Caco-2 (cell line): ENCODE measurements at regions not wholly inside any gene's neighbourhood (a gene's known extent, or its start where the extent isn't known, plus 50 kb on each side); places are given as distances from the start of the nearest gene placed in this dataset.

Experiments
- BruUV-seq: library from RNA; stranded (reverse); fragments of 400-500 nt; replicated peaks from 2 replicates; lab custom pipeline; 2021; lab: Mats Ljungman, UMichigan
- CTCF ChIA-PET: fragments of 300-600 bp; sonication (Branson Sonifier 250); formaldehyde crosslinking; loops from one replicate; lab custom pipeline; 2022; ENCODE audit warnings: antibody characterized with exemption; lab: Charles Lee
- POLR2A ChIA-PET: fragments of 300-600 bp; sonication (Branson Sonifier 250); formaldehyde crosslinking; loops from one replicate; lab custom pipeline; 2022; ENCODE audit warnings: antibody characterized with exemption; lab: Charles Lee
- DNase-seq, 2 experiments: peaks; one replicate each; pipeline versions ENCODE4 v3.0.0 to v3.0.0-alpha.2; 2020 to 2022
- H3K27me3 ChIP-seq: replicated peaks from 2 replicates; pipeline ENCODE4 v1.6.0; 2011; ENCODE audit warnings: low read length; ENCODE audit not compliant: control insufficient read depth, insufficient read depth
- H3K36me3 ChIP-seq: 2 replicates; pipeline ENCODE4 v1.5.1; 2011; ENCODE audit warnings: low read length; ENCODE audit not compliant: control insufficient read depth, insufficient read depth
- H3K4me1 ChIP-seq: fragments of 250-450 bp; sonication (Bioruptor Pico); 2 replicates; pipeline ENCODE4 v1.5.1; 2020; ENCODE audit warnings: mild to moderate bottlenecking
- H3K4me3 ChIP-seq: 2 replicates; pipeline ENCODE4 v1.5.1; 2011; ENCODE audit warnings: low read depth, mild to moderate bottlenecking, control low read depth, low read length
- H3K9me3 ChIP-seq: fragments of 250-450 bp; sonication (Bioruptor Pico); 2 replicates; pipeline ENCODE4 v1.5.1; 2020; ENCODE audit warnings: mild to moderate bottlenecking, moderate library complexity
- H3K27ac Mint-ChIP-seq: one replicate; pipeline ENCODE4 v1.8.0; 2022; ENCODE audit warnings: mixed read lengths; ENCODE audit not compliant: unreplicated experiment
- H3K27me3 Mint-ChIP-seq: one replicate; pipeline ENCODE4 v1.8.0; 2022; ENCODE audit warnings: mixed read lengths; ENCODE audit not compliant: insufficient read depth, unreplicated experiment
- H3K36me3 Mint-ChIP-seq: one replicate; pipeline ENCODE4 v1.8.0; 2022; ENCODE audit warnings: mild to moderate bottlenecking, mixed read lengths; ENCODE audit not compliant: insufficient read depth, unreplicated experiment
- H3K4me1 Mint-ChIP-seq: one replicate; pipeline ENCODE4 v1.8.0; 2022; ENCODE audit warnings: low read depth, mixed read lengths; ENCODE audit not compliant: unreplicated experiment
- H3K4me3 Mint-ChIP-seq: one replicate; pipeline ENCODE4 v1.8.0; 2022; ENCODE audit warnings: mild to moderate bottlenecking, moderate library complexity, mixed read lengths; ENCODE audit not compliant: unreplicated experiment
- H3K9me3 Mint-ChIP-seq: one replicate; pipeline ENCODE4 v1.8.0; 2022; ENCODE audit warnings: mixed read lengths; ENCODE audit not compliant: unreplicated experiment
- CTCF ChIP-seq, 2 experiments: fragments of 200-600 bp in 1 of 2; IDR thresholded peaks; 1 replicate in 1 of 2; 2 replicates in 1 of 2; pipeline versions ENCODE4 v1.5.1 to v1.8.0; 2011 to 2022; ENCODE audit warnings: antibody characterized with exemption in 1 of 2, control low read depth in 1 of 2, inconsistent platforms in 1 of 2, low read depth in 1 of 2, low read length in 1 of 2, mild to moderate bottlenecking in 1 of 2, moderate library complexity in 1 of 2; ENCODE audit not compliant: insufficient read depth in 1 of 2, severe bottlenecking in 1 of 2, unreplicated experiment in 1 of 2
- intact Hi-C: fragments of 100-400 bp; cut with micrococcal nuclease; formaldehyde crosslinking; loops from one replicate; pipeline ENCODE4 v1.10.0; 2022; ENCODE audit not compliant: unreplicated experiment

- DNase-seq, result no peak
- Mint-ChIP-seq H3K4me3 (no peak overlapping the region), H3K9me3 (no peaks in the 10 kb centered on the region), H3K27me3 (no peaks in the 10 kb centered on the region), H3K4me1 (no peaks in the 10 kb centered on the region), H3K36me3 (no peaks in the 10 kb centered on the region), H3K27ac (no peak overlapping the region)
- no TSS peak for BruUV-seq
- Histone ChIP-seq H3K27me3 (no peaks in the 10 kb centered on the region), H3K36me3 (no peaks in the 10 kb centered on the region), H3K4me1 (no peaks in the 10 kb centered on the region), H3K4me3 (no peak overlapping the region), H3K9me3 (no peaks in the 10 kb centered on the region)
- ChIA-PET POLR2A (no interaction called here), CTCF (no interaction called here)
- TF ChIP-seq CTCF (IDR thresholded peaks at IDR 0.05; ENCODE audit: insufficient read depth in 1 of 2, low read depth in 1 of 2, low read length in 1 of 2, severe bottlenecking in 1 of 2, unreplicated experiment in 1 of 2), result no peak
- intact Hi-C loops, result no loop called here
Measured at GRCh38 chr16:65919986-65920376, 446.5 kb upstream of the CDH5 start.

GRCh38 chr16:65919145-65919985 lies 447.1 kb upstream of the CDH5 start:
- no peak for TF ChIP-seq CTCF (IDR thresholded peaks at IDR 0.05; ENCODE audit: insufficient read depth in 1 of 2, low read depth in 1 of 2, low read length in 1 of 2, severe bottlenecking in 1 of 2, unreplicated experiment in 1 of 2)
- BruUV-seq, result no TSS peak
- no peaks in the 10 kb centered on the region for H3K27me3 ChIP-seq
- no peak overlapping the region for H3K4me3 Mint-ChIP-seq
- no peaks in the 10 kb centered on the region for H3K9me3 Mint-ChIP-seq
- POLR2A ChIA-PET, result no interaction called here
- no peaks in the 10 kb centered on the region for H3K36me3 ChIP-seq
- no peaks in the 10 kb centered on the region for H3K9me3 ChIP-seq
- H3K36me3 Mint-ChIP-seq, result no peaks in the 10 kb centered on the region
- no peak for DNase-seq
- no peak overlapping the region for H3K27ac Mint-ChIP-seq
- H3K4me1 Mint-ChIP-seq, result no peaks in the 10 kb centered on the region
- intact Hi-C loops, result no loop called here
- no peaks in the 10 kb centered on the region for H3K27me3 Mint-ChIP-seq
- H3K4me1 ChIP-seq, result no peaks in the 10 kb centered on the region
- H3K4me3 ChIP-seq, result no peak overlapping the region
- CTCF ChIA-PET, result no interaction called here

- no peaks in the 10 kb centered on the region for H3K27me3 Mint-ChIP-seq
- H3K4me3 Mint-ChIP-seq, result no peak overlapping the region
Measured at GRCh38 chr16:65917466-65917865, 449.0 kb upstream of the CDH5 start.

More at GRCh38 chr16:65917466-65917865, 449.0 kb upstream of the CDH5 start:
- POLR2A ChIA-PET, result no interaction called here
- Mint-ChIP-seq H3K4me1 (no peaks in the 10 kb centered on the region), H3K36me3 (no peaks in the 10 kb centered on the region), H3K9me3 (no peaks in the 10 kb centered on the region), H3K27ac (no peak overlapping the region)
- Histone ChIP-seq H3K27me3 (no peaks in the 10 kb centered on the region), H3K9me3 (no peaks in the 10 kb centered on the region), H3K4me1 (no peaks in the 10 kb centered on the region), H3K36me3 (no peaks in the 10 kb centered on the region), H3K4me3 (no peak overlapping the region)
- no TSS peak for BruUV-seq
- TF ChIP-seq CTCF (IDR thresholded peaks at IDR 0.05; ENCODE audit: insufficient read depth in 1 of 2, low read depth in 1 of 2, low read length in 1 of 2, severe bottlenecking in 1 of 2, unreplicated experiment in 1 of 2), result no peak
- CTCF ChIA-PET, result no interaction called here
- DNase-seq, result no peak
- intact Hi-C loops, result no loop called here
